MM.1S (cell line): ENCODE measurements at regions not wholly inside any gene's neighbourhood (a gene's known extent, or its start where the extent isn't known, plus 50 kb on each side); places are given as distances from the start of the nearest gene placed in this dataset.

ENCODE experiments used
- DNase-seq: peaks from one replicate; pipeline ENCODE4 v3.0.0-alpha.2; 2015
- H2AFZ ChIP-seq: fragments of 300-600 bp; sonication (generic); 2 replicates; pipeline ENCODE4 v1.6.0; 2016; ENCODE audit warnings: antibody characterized with exemption, low read length
- H3F3A ChIP-seq: fragments of 300-600 bp; sonication (generic); 2 replicates; pipeline ENCODE4 v1.6.1; 2016; ENCODE audit warnings: mild to moderate bottlenecking, antibody characterized with exemption, low read length, moderate library complexity, mixed read lengths; ENCODE audit not compliant: insufficient read depth
- H3K27ac ChIP-seq: fragments of 300-600 bp; sonication (generic); 2 replicates; pipeline ENCODE4 v1.5.1; 2016; ENCODE audit warnings: mild to moderate bottlenecking, low read length
- H3K27me3 ChIP-seq: fragments of 300-600 bp; sonication (generic); replicated peaks from 2 replicates; pipeline ENCODE4 v1.6.0; 2016; ENCODE audit warnings: low read length; ENCODE audit not compliant: insufficient read depth
- H3K36me3 ChIP-seq: fragments of 300-600 bp; sonication (generic); replicated peaks from 2 replicates; pipeline ENCODE4 v1.6.1; 2016; ENCODE audit warnings: mild to moderate bottlenecking, low read length, mixed read lengths; ENCODE audit not compliant: insufficient read depth
- H3K4me1 ChIP-seq: fragments of 300-600 bp; sonication (generic); 2 replicates; pipeline ENCODE4 v1.6.1; 2016; ENCODE audit warnings: low read length, mixed read lengths
- H3K4me2 ChIP-seq: fragments of 300-600 bp; sonication (generic); 2 replicates; pipeline ENCODE4 v1.6.0; 2016; ENCODE audit warnings: low read depth, low read length
- H3K4me3 ChIP-seq: fragments of 300-600 bp; sonication (generic); 2 replicates; pipeline ENCODE4 v1.5.1; 2016; ENCODE audit warnings: low read length, mixed read lengths
- H3K79me2 ChIP-seq: fragments of 300-600 bp; sonication (generic); 2 replicates; pipeline ENCODE4 v1.6.1; 2016; ENCODE audit warnings: mixed run types, low read length, mixed read lengths
- H3K9ac ChIP-seq: fragments of 300-600 bp; sonication (generic); 2 replicates; pipeline ENCODE4 v1.6.1; 2016; ENCODE audit warnings: low read length, mixed read lengths
- H3K9me2 ChIP-seq: fragments of 300-600 bp; sonication (generic); replicated peaks from 2 replicates; pipeline ENCODE4 v1.6.1; 2016; ENCODE audit warnings: mild to moderate bottlenecking, low read length, mixed read lengths; ENCODE audit not compliant: insufficient read depth
- H3K9me3 ChIP-seq: fragments of 300-600 bp; sonication (generic); replicated peaks from 2 replicates; pipeline ENCODE4 v1.6.1; 2016; ENCODE audit warnings: mild to moderate bottlenecking, low read length, mixed read lengths; ENCODE audit not compliant: insufficient read depth
- H4K20me1 ChIP-seq: fragments of 300-600 bp; sonication (generic); 2 replicates; pipeline ENCODE4 v1.6.1; 2016; ENCODE audit warnings: mild to moderate bottlenecking, low read length, moderate library complexity, mixed read lengths; ENCODE audit not compliant: insufficient read depth
- CTCF ChIP-seq: fragments of 300-600 bp; sonication (generic); IDR thresholded peaks from 2 replicates; pipeline ENCODE4 v1.5.1; 2016; ENCODE audit warnings: antibody characterized with exemption, low read length, mixed read lengths
- EZH2 ChIP-seq: fragments of 300-600 bp; sonication (generic); optimal IDR thresholded peaks from 2 replicates; pipeline ENCODE3; 2017; ENCODE audit warnings: low read depth, mild to moderate bottlenecking, antibody characterized with exemption, low read length, mixed read lengths
- EZH2phosphoT487 ChIP-seq: fragments of 300-600 bp; sonication (generic); IDR thresholded peaks from 2 replicates; pipeline ENCODE4 v1.6.1; 2018; ENCODE audit warnings: antibody characterized with exemption, low read length

GRCh38 chr14:43056106-43056505, 1449.4 kb downstream of the LRFN5 start:
- Histone ChIP-seq H3K79me2 (no peaks in the 10 kb centered on the region), H3K36me3 (no peaks in the 10 kb centered on the region)
- TF ChIP-seq EZH2phosphoT487 (no peak), EZH2 (no peak), CTCF (no peak)

GRCh38 chr14:43052897-43053296, 1446.2 kb downstream of the LRFN5 start:
- no peaks in the 10 kb centered on the region for H3K9me3 ChIP-seq

More at GRCh38 chr14:43056106-43056505, 1449.4 kb downstream of the LRFN5 start:
- no peaks in the 10 kb centered on the region for H3K9me3 ChIP-seq
- no peak overlapping the region for H3K27ac ChIP-seq
- H3K27me3 ChIP-seq, result no peaks in the 10 kb centered on the region
- H3F3A ChIP-seq, result no peaks in the 10 kb centered on the region
- H3K9ac ChIP-seq, result no peak overlapping the region
- H3K4me3 ChIP-seq, result no peak overlapping the region
- H2AFZ ChIP-seq, result no peak overlapping the region
- no peaks in the 10 kb centered on the region for H3K9me2 ChIP-seq
- H4K20me1 ChIP-seq, result no peaks in the 10 kb centered on the region
- no peaks in the 10 kb centered on the region for H3K4me1 ChIP-seq
- no peak overlapping the region for H3K4me2 ChIP-seq
- DNase-seq, result no peak

GRCh38 chr14:43043850-43044249, 1437.2 kb downstream of the LRFN5 start:
- no peak for DNase-seq
- Histone ChIP-seq H2AFZ (no peak overlapping the region), H3K9me3 (no peaks in the 10 kb centered on the region), H3K36me3 (no peaks in the 10 kb centered on the region), H3K27ac (no peak overlapping the region), H3F3A (no peaks in the 10 kb centered on the region), H3K9ac (no peak overlapping the region), H4K20me1 (no peaks in the 10 kb centered on the region), H3K4me3 (no peak overlapping the region), H3K27me3 (no peaks in the 10 kb centered on the region), H3K9me2 (no peaks in the 10 kb centered on the region), H3K4me2 (no peak overlapping the region), H3K79me2 (no peaks in the 10 kb centered on the region), H3K4me1 (0 out of 2 replicates have a peak, but pooled peaks cover 9% of the 10 kb centered on the region)
- TF ChIP-seq EZH2phosphoT487 (no peak), EZH2 (no peak), CTCF (no peak)

More at GRCh38 chr14:43052897-43053296, 1446.2 kb downstream of the LRFN5 start:
- H3K27me3 ChIP-seq, result no peaks in the 10 kb centered on the region
- H3K79me2 ChIP-seq, result no peaks in the 10 kb centered on the region
- no peaks in the 10 kb centered on the region for H3F3A ChIP-seq
- no peaks in the 10 kb centered on the region for H3K36me3 ChIP-seq
- H4K20me1 ChIP-seq, result no peaks in the 10 kb centered on the region
- no peak overlapping the region for H3K4me3 ChIP-seq
- DNase-seq, result no peak
- H3K27ac ChIP-seq, result no peak overlapping the region
- H3K4me2 ChIP-seq, result no peak overlapping the region
- no peaks in the 10 kb centered on the region for H3K9me2 ChIP-seq
- H2AFZ ChIP-seq, result no peak overlapping the region
- no peak for TF ChIP-seq CTCF
- no peak for TF ChIP-seq EZH2
- no peak for TF ChIP-seq EZH2phosphoT487
- H3K4me1 ChIP-seq, result no peaks in the 10 kb centered on the region
- H3K9ac ChIP-seq, result no peak overlapping the region
